HCEC 1CT (cell line): ENCODE measurements at regions not wholly inside any gene's neighbourhood (a gene's known extent, or its start where the extent isn't known, plus 50 kb on each side); places are given as distances from the start of the nearest gene placed in this dataset.
"Not testable (repeated sequence)": the region's sequence is repeated elsewhere in the genome, so short reads cannot be mapped to it uniquely, and the experiment has no call there.

Source experiments
- DNase-seq: peaks from one replicate; pipeline ENCODE4 v3.0.0-alpha.2; 2017

- DNase-seq = no peak
Measured at GRCh38 chr15:35206060-35206675, 121.1 kb upstream of the NANOGP8 start.

- no peak for DNase-seq
Measured at GRCh38 chr15:35198197-35198596, 113.1 kb upstream of the NANOGP8 start.

DNA sequence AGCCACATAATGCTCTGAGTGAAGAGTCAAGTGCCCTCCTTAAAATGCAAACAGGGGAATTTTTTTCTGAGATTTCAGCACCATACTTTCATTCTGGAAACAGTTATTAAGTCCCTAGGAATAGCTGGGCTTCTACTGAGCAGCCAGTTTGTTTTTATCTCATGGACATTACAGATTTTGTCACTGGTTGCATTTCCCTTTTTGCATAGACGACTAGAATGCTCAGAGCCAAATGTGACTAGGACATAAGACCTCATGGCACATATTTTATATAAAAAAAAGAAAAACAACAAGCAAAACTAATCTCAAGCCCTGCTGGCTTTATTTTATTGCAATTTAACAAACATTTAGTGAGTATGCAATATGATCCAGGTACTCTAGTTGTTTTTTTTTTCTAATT is 112.7 kb upstream of the NANOGP8 start:
- no peak for DNase-seq

DNA sequence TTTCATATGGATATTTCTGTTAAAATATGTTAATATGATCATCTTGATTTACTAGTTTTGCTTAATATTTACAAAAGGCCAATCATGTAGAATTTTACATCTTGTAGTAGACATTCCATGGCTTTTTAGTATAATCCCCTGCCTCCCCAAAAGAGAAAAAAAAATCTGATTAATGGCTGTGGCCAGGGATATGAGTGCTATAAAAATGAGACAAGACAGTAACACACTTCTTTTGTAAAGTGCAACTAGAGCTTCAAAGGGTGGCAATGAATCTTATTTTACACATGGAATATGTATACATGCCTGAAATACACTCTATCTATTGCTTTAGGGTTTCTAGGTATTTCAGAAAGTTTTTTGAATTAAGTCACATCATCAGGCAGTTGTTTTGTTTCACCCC is 112.2 kb upstream of the NANOGP8 start:
- no peak for DNase-seq

GRCh38 chr15:35196273-35196672 is 111.2 kb upstream of the NANOGP8 start:
- no peak for DNase-seq

GRCh38 chr15:35195649-35196048 is 110.6 kb upstream of the NANOGP8 start:
- DNase-seq = no peak

DNA sequence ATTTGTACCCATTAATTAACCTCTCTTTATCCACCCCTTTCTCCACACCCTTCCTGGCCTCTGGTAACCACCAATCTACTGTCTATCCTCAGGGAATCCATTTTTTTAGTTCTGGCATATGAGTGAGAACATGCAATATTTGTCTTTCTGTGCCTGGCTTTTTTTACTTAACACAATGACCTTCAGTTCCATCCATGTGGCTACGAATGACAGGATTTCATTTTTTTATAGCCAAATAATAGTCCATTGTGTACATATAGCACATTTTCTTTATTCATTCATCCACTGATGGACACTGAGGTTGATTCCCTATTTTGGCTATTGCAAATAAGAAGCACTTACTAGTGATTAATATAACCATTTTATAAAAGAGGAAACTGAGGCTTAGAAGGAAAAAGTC is 109.9 kb upstream of the NANOGP8 start:
- no peak for DNase-seq

GRCh38 chr15:35194296-35194695 is 109.2 kb upstream of the NANOGP8 start:
- no peak for DNase-seq

DNA sequence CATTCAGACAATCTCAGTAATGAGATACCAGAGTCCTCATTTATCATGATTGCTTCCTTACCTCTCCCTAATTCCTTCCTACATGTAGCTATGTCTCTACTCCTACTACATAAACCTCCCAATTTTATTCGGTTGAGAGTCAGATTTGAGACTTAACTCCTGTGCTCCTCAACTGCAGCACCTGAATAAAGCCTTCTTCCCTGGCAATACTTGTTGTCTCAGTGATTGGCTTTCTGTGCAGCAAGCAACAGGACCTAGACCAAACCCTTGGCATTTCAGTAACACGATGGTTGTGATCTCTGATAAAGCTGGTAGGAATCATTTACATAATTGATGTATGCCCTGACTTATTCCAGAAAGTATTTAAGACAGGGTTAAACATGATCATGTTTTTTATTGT is 106.7 kb upstream of the NANOGP8 start:
- DNase-seq = no peak

DNA sequence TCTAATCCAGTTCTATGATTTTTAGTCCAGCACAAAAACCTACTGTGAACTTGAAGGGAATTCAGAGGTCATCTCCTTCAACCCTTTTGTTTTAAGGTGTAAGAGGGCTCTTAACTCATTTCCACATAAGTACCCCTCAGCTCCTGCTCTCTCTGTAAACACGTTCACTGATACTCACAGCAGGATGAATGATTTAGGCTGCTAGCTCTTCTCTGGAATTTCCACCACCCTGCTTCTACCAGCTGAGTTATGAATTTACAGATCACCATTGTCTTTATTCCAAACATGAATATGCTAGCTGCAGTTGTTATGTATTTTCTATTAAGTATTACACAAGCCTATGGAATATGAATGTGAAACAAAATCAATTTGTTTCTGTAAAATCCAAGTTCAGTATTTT is 101.3 kb upstream of the NANOGP8 start:
- DNase-seq = no peak

- no peak for DNase-seq
Measured at GRCh38 chr15:35184646-35185045, 99.6 kb upstream of the NANOGP8 start.

- DNase-seq = no peak
Measured at GRCh38 chr15:35182841-35183479, 97.9 kb upstream of the NANOGP8 start.

GRCh38 chr15:35181538-35181937 is 96.4 kb upstream of the NANOGP8 start:
- peak; percentile 74 for DNase-seq

DNA sequence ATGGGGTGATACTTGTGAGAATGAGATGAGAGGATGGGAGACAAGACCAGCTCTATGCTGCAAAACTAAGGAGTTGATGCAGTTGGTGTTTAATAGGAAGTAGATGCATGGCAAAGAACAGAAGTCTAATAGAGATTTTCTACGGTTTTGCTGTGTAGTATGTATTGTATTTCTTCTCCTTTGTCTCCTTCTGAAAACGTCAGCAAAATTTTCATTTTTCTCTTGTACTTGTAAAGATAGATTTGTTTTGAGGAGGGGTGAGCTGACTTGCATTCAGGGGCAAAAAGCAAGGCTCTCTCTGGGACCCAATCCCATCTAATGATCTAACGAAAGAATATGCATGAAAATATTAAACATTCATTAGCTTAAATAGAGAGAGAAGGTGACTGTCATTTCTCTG is 94.6 kb upstream of the NANOGP8 start:
- no peak for DNase-seq

DNA sequence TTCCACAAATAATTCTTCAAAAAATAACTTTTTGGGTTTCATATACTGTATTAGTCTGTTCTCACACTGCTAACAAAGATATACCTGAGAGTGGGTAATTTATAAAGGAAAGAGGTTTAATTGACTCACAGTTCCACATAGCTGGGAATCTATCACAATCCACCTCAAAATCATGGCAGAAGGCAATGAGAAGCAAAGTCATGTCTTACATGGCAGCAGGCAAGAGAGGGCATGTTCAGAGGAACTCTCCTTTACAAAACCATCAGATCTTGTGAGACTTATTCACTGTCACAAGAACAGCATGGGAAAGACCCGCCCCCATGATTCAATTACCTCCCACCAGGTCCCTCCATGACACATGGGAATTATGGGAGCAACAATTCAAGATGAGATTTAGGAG is 93.1 kb upstream of the NANOGP8 start:
- not testable (repeated sequence) for DNase-seq

DNA sequence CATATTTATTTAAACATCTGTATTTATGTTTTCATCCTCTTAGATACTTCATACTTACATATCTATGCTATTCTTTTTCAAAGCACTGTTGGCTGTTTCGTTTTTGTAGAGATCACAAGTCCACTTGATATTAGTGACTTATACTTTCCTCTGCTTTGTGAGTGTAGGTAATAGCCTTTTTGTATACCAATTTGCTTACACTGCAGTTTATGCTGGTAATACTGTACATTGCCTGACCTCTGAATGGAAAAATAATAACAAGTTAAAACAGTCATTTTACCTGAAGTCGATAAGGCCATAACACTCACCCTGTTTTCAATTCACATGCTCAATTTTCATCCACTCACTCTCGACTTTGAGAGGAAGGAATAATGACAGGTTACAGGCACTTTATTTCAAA is 89.9 kb upstream of the NANOGP8 start:
- DNase-seq = no peak

- peak; percentile 36 for DNase-seq
Measured at GRCh38 chr15:35173444-35174118, 88.5 kb upstream of the NANOGP8 start.

DNA sequence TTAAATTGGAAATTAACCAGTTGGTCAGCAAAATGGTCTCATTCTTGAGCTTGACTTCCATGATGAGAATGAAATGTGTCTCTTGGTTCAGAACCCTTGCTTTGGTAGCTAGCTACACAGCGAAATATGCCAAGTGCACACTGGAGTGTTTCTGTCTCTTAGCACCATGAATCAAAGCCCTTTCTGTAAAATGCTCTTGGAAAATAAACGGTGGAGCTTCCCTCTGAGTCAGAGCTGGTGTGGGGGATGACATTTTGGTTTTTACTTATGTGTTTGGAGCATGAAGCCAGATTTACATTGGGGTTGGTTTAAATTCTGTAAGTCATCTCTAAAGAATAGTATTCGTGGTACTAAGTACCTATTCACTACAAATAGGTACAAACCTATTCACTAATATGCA is 85.1 kb upstream of the NANOGP8 start:
- peak; percentile 23 for DNase-seq

DNA sequence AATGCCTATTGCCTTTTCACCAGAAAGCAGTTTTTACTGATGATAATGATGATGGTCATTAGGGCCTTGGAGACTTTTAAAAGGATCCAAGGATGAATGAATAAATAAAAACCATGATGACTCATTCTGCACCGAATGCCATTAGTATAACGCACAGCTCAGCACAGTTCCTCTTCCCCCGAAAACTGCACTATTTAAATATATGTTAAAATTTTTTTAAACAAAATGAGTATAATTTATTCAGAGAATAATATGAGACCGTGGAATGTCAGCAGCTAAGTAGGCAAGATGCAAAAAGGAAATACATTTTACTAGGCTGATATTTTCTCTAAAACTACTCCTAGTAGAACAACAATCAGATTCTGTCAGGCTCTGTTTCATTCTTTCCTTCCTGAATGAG is 83.4 kb upstream of the NANOGP8 start:
- DNase-seq = peak; percentile 76

GRCh38 chr15:35167675-35168074 is 82.6 kb upstream of the NANOGP8 start:
- no peak for DNase-seq

- DNase-seq = no peak
Measured at GRCh38 chr15:35166730-35167359, 81.8 kb upstream of the NANOGP8 start.

DNA sequence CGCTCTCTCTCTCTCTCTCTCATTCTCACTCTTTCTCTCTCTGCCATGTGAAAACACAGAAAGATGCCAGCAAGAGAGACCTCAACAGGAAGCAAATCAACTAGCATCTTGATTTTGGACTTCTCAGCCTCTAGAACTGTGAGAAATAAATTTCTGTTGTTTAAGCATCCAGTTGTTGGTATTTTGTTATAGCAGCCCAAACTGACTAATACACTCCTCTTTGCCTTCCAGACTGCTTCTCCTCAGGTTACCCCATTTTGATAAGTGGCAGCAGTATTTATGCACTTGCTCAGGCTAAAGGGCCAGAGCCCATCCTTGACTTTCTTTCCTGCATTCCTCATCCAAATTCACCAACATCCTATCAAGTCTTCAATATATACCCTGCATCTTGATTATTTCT is 76.6 kb upstream of the NANOGP8 start:
- no peak for DNase-seq

GRCh38 chr15:35159170-35159569 is 74.1 kb upstream of the NANOGP8 start:
- DNase-seq = no peak

DNA sequence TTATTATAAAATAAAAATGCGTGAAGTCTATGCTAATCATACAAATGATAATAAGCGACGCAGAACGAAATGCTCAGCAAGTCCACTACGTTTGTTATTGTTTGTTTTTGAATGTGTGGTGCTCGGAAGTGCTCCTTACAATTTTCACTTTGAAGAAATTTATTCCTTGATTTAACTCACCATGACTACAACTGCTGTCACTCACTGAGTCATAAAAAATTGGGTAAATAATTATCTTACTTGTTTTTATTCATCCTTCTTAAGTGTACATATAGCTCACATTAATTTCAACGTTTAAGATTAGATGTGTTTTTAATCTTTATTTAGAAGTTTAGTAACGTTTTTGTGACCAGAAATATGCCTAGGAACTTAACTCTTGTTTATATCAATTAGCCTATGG is 66.7 kb upstream of the NANOGP8 start:
- peak; percentile 40 for DNase-seq
